CD4-positive, alpha-beta T cell treated with Interleukin-12 subunit alpha and Interleukin-12 subunit beta, for 1 hour (primary cell): ENCODE measurements at regions not wholly inside any gene's neighbourhood (a gene's known extent, or its start where the extent isn't known, plus 50 kb on each side); places are given as distances from the start of the nearest gene placed in this dataset.
A peak's percentile ranks its signal among the peaks of the same experiment; 100 is the strongest.

Experiments
- DNase-seq: peaks from one replicate; pipeline ENCODE4 v3.0.0-alpha.2; 2020

DNA sequence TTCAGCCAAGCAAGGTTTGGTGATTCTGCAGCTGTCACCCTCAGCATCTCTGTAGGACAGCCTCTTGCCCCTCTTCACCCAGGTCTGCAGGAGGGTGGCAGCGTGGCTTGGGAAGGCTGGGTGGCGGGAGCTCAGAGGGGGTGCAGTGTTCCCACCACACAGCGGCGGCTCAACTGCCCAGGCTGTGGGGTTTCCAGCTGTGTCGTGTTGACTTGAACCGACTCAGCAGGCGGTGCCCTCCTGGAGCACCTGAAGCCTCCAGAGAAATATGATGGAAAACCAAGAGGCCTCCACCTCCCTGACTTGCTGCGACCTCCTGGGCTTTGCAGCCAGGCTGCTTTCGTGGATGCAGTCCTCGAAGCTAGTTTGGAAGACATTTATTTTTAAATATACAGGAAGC, 68.0 kb upstream of the KLF6 start:
- DNase-seq = no peak

DNA sequence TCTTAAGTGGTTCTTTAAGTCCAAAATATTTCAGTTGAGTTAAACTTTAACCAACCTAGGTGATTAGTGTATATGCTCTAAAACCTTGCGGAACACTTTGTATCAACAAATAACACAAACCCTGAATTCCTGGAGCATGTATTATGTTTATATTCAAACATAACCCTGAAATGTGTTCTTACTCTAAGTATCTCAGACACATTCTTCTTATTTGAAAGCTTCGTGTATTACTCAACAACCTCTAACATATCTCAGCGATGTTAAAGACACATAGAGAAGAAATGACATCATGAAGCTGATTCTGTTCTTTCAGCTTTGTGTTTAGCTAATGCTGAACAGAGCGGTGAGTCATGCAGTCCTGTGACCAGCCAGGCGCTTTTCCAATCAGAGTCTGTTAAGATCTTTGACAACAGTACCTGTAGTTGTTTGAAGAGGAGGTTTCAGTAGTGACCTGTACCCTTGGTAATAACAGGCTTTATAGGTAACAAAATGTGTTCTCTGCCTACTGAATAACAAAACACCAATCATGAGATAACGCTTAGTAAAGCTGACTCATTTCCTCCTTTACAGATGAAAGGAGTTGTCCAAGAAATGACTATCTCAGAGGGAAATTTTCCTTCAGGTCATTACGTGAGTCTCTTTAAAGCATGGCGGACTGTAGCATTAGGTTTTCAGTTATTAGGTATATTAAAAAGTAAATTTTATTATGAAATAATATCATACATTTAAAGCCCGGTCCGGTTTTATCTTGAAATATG, 67.3 kb upstream of the KLF6 start:
- peak; percentile 89 for DNase-seq

DNA sequence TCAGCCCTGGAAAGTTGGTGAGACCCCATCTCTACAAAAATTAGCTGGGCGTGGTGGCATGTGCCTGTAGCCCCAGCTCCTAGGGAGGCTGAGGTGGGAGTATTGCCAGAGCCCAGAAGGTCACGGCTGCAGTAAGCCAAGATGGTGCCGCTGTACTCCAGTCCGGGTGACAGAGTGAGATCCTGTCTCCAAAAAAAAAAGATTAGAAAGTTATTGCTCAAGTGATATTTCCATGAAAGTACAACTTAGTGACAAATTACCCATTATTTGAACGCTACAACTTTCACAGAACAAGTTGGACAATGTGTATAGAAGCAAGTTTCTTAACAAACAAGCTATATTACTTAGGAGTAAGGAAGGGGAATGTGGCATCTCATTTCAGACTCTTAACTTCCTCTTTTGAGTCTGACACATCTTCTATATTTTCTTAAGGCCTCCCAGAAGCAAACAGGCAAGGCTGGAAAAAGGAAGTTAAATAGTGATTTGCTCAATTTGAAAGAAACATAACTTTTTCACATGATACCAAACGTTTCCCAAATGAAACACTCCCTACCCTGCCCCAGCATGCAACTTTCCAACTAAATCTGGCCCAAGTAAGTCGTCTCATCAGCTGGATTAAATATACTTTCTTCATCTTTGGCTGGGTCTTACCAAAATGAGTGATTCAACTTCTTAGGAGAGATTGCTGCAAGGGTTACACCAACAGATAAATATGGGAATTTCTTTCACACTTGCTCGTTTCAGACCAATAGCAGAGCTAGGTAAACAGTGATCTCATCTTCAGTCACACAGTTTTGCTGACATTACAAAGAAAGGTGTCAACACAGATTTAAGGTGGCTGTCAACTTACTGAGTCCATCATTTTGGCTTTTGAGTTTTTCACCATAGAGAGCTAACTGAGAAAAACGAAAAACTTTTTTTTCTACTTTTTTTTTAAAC, 66.3 kb upstream of the KLF6 start:
- peak; percentile 55 for DNase-seq

DNA sequence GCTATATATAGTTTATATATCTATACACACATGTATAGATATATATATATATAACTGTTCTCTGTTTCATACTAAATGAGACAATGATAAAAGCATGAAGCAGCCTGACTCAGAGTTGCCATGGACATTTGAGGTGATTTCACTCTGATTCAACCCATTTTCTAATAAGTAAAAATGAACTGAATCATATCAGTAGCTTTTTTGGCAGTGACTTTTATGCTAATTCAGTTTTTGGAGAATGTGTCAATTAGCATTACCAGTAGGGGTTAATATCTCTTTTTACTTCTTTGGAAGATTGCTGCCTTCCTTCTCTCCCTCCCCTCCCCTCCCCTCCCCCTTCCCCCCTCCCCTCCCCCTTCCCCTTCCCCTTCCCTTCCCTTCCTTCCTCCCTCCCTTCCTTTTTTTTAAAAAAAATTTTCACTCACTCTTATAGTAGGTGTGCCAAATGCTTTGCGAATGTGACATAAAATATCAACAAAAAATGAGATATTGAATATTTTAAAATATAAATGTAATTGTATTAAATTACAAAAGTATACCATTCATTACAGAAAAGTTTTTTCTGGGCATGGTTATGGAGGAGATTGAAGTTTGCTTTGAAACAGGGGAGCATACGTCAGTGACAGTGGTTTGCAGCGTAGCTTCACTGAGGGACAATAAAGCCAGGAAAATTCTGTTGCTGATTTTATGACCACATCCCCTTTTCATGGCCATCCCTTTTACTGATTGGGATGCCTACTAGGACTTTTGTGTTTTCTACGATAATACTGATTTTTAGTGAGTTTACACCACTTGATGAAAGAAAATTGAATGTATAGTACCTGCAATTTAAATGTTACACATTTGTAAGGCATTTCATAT, 64.0 kb upstream of the KLF6 start:
- no peak for DNase-seq

DNA sequence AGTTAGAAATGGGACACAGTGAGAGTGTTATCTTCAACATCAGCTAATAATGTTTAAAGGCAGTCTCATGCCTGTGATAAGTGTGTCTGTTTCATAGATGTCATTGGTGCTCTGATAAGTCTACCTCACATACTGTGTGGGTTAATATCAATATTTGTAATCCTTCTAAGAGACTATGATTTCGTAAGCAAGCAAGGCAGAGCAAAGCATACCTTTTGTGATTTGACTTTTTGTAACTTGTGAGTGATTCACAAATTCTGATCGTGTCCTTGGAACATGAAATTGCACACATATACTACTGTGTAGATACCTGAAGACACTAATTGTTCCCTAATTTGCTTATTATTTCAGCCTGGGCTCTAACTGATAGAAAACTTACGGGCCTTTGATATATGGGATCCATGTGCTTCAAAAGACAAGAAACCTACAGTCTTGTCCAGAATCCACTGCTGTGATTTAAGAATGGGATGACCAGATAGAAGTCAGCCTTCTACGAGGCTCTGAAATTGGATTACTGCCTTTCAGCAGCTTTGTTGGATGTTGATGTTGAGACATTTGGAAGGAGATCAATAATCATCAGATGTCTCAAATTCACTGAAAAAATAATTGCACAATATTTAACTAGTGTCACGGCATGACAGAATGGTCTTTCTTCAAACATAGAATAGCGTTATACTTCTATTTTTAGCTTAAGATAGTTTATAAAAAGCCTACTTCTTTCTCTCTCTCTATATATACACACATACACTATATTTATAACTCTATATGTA, 63.2 kb upstream of the KLF6 start:
- DNase-seq = no peak

DNA sequence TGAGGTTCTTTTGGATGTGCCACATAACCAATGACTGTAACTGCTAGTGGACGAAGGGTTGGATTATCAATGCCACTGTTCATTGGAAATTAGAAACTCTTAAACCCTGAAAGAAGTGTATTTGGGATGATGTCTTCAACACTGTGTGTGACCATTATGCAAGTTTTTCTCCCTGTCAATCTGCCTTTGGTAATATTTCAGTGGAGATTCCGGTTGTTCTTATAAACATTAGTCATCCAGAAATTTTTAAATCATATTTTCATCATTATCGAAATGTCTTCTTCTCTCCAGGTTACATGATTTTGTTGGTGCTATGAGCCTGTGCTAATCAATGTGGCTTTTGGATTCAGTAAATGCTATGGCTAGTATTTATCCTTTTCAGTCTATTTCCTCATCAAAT, 61.7 kb upstream of the KLF6 start:
- DNase-seq = no peak

DNA sequence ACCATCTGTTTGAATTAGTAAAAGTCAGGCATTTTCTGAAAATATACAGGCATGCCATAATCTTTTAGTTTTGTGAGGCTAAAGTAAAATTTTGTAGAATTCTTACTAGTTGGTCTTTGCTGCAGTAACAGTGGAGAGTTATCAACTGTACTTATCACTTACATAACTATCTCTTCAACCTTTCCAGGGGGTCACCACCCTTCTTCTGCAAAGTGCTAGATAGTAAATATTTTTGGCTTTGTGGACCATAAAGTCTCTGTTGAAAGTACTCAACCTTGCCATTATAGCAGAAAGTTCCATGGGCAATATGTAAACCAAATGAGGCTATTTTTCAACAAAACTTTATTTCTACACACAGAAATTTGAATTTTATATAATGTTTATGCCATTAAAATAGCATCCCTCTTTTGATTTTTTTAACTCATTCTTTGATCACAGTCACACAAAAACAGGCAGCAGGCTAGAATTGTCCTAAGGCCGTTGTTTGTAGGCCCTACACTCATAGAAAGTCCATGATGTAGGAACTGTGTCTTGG, 59.5 kb upstream of the KLF6 start:
- DNase-seq = no peak

DNA sequence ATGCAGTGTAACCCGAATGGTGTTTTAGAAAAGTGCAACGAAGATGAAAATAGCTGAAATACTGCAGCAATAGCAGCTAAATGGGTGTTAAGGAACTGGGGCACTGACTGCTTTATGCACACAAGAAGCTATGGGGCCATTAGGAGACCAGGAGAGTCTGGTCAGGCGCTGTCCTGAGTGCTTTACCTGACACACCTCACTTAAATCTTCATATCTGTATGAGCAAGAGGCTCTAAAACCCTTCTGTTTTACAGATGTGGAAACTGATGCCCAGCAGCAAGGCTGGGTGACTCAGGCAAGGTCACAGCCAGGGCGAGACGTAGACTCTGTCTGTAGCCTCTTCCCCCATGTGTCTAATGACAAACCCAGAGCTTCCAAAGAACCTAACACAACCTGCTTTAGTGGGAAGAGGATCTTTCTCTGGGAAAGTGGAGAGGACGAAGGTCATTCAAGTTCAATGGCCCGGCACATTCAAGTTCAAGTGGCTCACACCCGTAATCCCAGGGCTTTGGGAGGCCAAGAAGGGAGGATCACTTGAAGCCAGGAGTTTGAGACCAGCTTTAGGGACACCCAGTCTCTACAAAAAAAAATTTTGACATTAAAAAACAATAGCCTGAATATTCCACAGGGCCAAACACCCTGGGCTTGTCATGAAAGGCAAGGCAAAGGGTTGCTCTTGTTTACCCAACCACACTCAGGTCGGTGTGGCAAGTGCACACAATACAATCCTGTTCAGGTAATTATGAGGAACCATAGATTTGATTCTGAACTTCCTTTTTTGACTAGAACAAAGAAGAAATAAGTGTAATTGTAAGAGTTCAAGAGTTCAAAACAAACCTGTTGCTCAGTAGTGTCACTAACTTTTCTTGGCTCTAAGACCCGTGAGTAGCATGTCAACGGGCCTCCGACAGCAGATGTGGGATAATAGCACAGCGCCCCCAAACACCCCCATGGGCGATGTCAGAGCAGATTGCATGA, 53.7 kb upstream of the KLF6 start:
- DNase-seq = no peak

DNA sequence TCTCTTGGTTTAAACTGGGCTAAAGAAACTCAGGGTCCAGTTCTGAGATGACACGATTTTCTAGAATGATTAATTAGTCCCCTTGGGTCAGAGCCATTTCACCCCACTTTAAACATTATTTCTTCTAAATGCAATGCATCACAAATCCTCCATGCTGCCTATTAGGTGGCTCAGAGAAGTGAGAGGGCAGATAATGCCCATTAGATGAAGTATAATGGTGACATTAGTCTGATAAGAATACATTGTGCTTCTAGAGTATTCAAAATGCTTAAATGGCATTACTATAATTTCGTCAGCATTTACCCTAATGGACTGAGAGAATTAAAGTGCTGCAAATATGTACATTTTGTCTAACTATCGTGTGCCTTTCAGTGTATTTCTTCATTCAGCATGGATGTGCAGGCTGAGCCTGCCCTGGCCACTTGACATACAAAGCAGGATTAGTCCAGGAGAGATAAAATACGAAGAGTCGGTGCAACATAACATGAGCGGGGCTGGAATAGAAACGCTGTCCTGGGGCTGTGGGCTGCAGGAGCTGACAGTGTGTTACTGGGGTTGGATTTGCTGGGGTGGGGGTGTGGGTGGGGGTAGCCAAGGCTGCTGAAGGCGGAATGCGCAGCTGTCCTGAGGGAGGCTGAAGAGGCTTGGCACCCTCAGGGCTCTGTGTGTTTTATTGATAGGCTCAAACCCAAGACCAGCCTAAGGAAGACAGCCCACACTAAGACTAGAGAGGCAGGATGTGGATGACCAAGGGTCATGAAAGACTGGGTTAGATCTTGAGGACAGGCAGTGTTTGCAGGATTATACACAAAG, 52.8 kb upstream of the KLF6 start:
- no peak for DNase-seq

DNA sequence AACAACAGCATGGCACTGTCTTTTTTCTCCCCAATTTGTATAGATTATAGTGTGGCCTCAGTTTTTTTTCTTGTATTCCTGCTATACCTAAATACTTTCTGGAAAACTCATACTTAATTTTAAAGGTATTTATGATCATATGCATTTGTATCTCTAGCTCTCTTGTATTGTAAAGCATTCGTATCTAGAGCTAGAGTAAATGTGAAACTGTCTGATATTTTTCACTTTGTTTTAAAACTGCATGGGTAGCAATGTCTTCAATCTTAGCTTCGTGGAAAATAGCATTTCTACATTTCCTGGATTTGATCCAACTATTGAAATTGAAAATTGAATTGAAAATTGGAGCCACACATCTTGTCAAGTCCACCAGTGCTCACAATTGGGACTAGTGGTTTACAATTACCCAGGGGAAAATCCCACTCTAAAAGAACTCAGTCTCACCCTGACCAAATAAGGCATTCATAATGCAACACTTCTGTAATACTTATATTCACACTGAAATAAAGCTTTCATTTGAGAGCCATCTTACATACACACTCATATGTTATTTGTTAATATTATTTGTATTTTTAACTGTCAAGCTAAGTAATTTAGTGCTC, 51.3 kb upstream of the KLF6 start:
- DNase-seq = peak; percentile 43

DNA sequence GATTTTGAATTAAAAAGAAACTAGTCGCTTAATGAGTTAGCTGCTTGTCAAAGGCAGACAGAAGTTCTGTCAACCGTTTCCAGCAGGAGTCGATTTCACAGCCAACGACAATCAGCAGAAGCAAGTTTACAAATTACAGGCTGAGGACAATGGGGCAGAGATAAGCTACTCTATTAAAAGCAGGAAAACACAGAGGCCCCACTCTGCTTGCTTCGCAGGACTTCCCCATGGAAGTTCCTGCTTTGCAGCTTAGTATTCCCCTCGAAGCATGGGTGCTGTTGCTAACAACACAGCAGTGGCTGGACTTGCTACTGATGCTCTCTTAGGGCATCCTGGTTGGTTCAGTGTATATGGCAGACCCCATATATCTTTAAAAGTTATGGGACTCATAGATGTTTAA, 50.8 kb upstream of the KLF6 start:
- peak; percentile 24 for DNase-seq

DNA sequence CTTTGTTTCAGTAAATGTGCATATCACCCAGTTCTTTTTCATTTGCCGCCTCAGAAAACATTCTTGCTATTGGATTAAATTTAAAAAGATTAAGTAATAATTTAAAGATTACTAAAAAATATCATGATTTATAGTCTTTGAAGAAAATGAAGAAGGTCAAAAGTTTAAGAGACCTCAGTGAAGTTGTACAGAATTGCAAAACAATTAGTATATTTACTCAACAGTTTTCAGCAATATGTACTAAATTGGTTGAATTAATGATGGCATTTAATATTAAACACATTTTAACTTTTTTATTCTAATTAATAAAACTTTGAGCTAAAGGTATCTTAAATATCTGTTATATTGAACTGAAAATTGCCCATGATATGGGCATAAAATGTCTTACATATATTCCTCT, 49.9 kb upstream of the KLF6 start:
- DNase-seq = no peak
